ES-I3 (cell line): ENCODE measurements at regions not wholly inside any gene's neighbourhood (a gene's known extent, or its start where the extent isn't known, plus 50 kb on each side); places are given as distances from the start of the nearest gene placed in this dataset.

ENCODE experiments used
- H3K36me3 ChIP-seq: 2 replicates; pipeline ENCODE4 v1.6.1; 2013; ENCODE audit warnings: mild to moderate bottlenecking, low read length, control low read depth, moderate library complexity; ENCODE audit not compliant: insufficient read depth
- H3K4me1 ChIP-seq: 2 replicates; pipeline ENCODE4 v1.6.1; 2013; ENCODE audit warnings: mild to moderate bottlenecking, control low read depth, low read length; ENCODE audit not compliant: insufficient read depth
- H3K9ac ChIP-seq: 2 replicates; pipeline ENCODE4 v1.6.1; 2013; ENCODE audit warnings: low read depth, mild to moderate bottlenecking, low read length, moderate library complexity
- H3K9me3 ChIP-seq: 2 replicates; pipeline ENCODE4 v1.6.1; 2013; ENCODE audit warnings: mild to moderate bottlenecking, low read length, moderate library complexity; ENCODE audit not compliant: control insufficient read depth, insufficient read depth

GRCh38 chr2:8462280-8462679 lies 219.6 kb upstream of the ID2 start:
- no peak overlapping the region for H3K9ac ChIP-seq
- no peaks in the 10 kb centered on the region for H3K9me3 ChIP-seq

GRCh38 chr2:8462899-8463648 lies 218.8 kb upstream of the ID2 start:
- no peak overlapping the region for H3K9ac ChIP-seq
- no peaks in the 10 kb centered on the region for H3K4me1 ChIP-seq
- no peaks in the 10 kb centered on the region for H3K9me3 ChIP-seq
- no peaks in the 10 kb centered on the region for H3K36me3 ChIP-seq

More at GRCh38 chr2:8462280-8462679, 219.6 kb upstream of the ID2 start:
- no peaks in the 10 kb centered on the region for H3K36me3 ChIP-seq
- no peaks in the 10 kb centered on the region for H3K4me1 ChIP-seq

- Histone ChIP-seq H3K36me3 (no peaks in the 10 kb centered on the region), H3K4me1 (no peaks in the 10 kb centered on the region), H3K9ac (no peak overlapping the region), H3K9me3 (no peaks in the 10 kb centered on the region)
Observed at GRCh38 chr2:8465560-8465959, 216.3 kb upstream of the ID2 start.

- Histone ChIP-seq H3K36me3 (no peaks in the 10 kb centered on the region), H3K4me1 (no peaks in the 10 kb centered on the region), H3K9me3 (no peaks in the 10 kb centered on the region), H3K9ac (no peak overlapping the region)
Observed at GRCh38 chr2:8469709-8470493, 212.0 kb upstream of the ID2 start.

GRCh38 chr2:8472545-8473323 lies 209.1 kb upstream of the ID2 start:
- no peaks in the 10 kb centered on the region for H3K36me3 ChIP-seq
- no peaks in the 10 kb centered on the region for H3K9me3 ChIP-seq
- no peaks in the 10 kb centered on the region for H3K4me1 ChIP-seq
- H3K9ac ChIP-seq = no peak overlapping the region

- no peaks in the 10 kb centered on the region for H3K4me1 ChIP-seq
- H3K36me3 ChIP-seq = no peaks in the 10 kb centered on the region
- H3K9me3 ChIP-seq = no peaks in the 10 kb centered on the region
- H3K9ac ChIP-seq = no peak overlapping the region
Observed at GRCh38 chr2:8475349-8476031, 206.4 kb upstream of the ID2 start.

GRCh38 chr2:8477552-8478470 lies 204.0 kb upstream of the ID2 start:
- Histone ChIP-seq H3K9me3 (no peaks in the 10 kb centered on the region), H3K36me3 (no peaks in the 10 kb centered on the region), H3K4me1 (no peaks in the 10 kb centered on the region), H3K9ac (no peak overlapping the region)

GRCh38 chr2:8478471-8478793 lies 203.4 kb upstream of the ID2 start:
- H3K4me1 ChIP-seq = no peaks in the 10 kb centered on the region
- no peak overlapping the region for H3K9ac ChIP-seq

GRCh38 chr2:8479298-8479697 lies 202.6 kb upstream of the ID2 start:
- H3K36me3 ChIP-seq = no peaks in the 10 kb centered on the region
- H3K4me1 ChIP-seq = no peaks in the 10 kb centered on the region
- H3K9ac ChIP-seq = no peak overlapping the region
- H3K9me3 ChIP-seq = no peaks in the 10 kb centered on the region

More at GRCh38 chr2:8478471-8478793, 203.4 kb upstream of the ID2 start:
- Histone ChIP-seq H3K36me3 (no peaks in the 10 kb centered on the region), H3K9me3 (no peaks in the 10 kb centered on the region)

- no peaks in the 10 kb centered on the region for H3K4me1 ChIP-seq
Observed at GRCh38 chr2:8480915-8481314, 200.9 kb upstream of the ID2 start.

GRCh38 chr2:8481463-8482009 lies 200.3 kb upstream of the ID2 start:
- Histone ChIP-seq H3K4me1 (no peaks in the 10 kb centered on the region), H3K9ac (no peak overlapping the region), H3K36me3 (no peaks in the 10 kb centered on the region), H3K9me3 (no peaks in the 10 kb centered on the region)

More at GRCh38 chr2:8480915-8481314, 200.9 kb upstream of the ID2 start:
- Histone ChIP-seq H3K9me3 (no peaks in the 10 kb centered on the region), H3K9ac (no peak overlapping the region), H3K36me3 (no peaks in the 10 kb centered on the region)

GRCh38 chr2:8482432-8482831 lies 199.4 kb upstream of the ID2 start:
- Histone ChIP-seq H3K36me3 (no peaks in the 10 kb centered on the region), H3K9me3 (no peaks in the 10 kb centered on the region), H3K9ac (no peak overlapping the region), H3K4me1 (no peaks in the 10 kb centered on the region)
